Lung microvascular endothelial cell (primary cell): ENCODE measurements at regions not wholly inside any gene's neighbourhood (a gene's known extent, or its start where the extent isn't known, plus 50 kb on each side); places are given as distances from the start of the nearest gene placed in this dataset.
"Not testable (repeated sequence)": the region's sequence is repeated elsewhere in the genome, so short reads cannot be mapped to it uniquely, and the experiment has no call there.

Experiments used
- DNase-seq, 2 donors: peaks; one replicate each; pipeline versions ENCODE4 v3.0.0 to v3.0.0-alpha.2; 2010; ENCODE audit warnings: low read depth in 2 of 2

DNA sequence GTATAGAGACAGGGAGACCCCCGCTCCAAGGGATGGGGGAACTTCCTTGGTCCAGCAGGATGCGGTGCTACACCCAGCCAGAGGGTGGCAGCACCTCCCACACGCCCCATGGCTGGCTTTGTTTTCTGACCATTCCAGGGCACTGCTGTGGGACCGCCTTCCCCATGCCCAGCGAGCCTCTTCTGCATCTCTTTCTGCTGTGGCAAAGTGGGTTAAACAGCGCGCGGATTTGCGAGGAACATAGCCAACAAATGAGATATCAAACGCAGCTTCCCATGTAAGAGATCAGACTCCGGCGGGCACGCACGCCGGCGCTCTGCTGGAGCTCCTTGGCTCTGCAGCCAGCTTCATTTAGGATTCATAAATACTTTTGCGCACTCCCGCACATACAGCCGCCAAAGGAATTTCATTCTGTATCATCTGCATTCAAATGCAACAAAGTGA lies 485.8 kb upstream of the CADM1 start:
- DNase-seq = no peak

DNA sequence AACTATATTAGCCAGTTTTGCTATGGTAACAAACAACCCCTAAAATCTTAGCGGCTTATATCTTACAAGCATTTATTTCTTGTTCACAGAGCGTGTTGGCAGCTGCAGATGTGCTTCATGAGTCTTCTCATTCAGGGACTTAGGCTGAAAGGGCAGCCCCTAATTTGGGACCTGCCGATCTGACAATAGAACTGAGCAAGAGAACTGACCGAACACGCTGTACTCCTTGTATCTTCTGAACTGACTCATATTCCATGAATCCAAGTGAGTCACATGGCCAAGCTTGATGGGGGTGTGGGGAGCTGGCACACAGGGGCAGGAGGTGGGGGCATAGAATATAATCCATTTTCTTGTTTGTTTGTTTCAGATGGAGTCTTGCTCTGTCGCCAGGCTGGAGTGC lies 481.7 kb upstream of the CADM1 start:
- no peak for DNase-seq

DNA sequence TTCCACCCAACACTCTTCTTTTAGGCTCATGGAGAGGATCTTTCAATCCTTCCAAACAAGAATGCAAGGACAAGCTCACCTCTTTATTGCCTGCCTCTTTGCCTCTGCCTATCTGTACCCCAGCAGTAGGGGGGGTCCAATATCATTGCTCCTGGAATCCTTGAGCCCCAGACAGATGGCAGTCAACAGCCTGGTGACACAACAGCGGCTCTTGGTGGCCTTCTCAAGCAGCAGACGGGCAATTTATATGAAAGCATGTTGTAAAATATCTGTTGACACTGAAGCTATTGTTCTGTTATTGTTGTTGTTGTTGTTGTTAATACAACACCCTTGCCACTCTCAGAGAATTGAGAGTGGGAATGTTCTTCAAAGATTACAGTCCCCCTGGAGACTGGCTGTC lies 480.0 kb upstream of the CADM1 start:
- no peak for DNase-seq

- no peak for DNase-seq
Measured at GRCh38 chr11:115982666-115983065, 478.5 kb upstream of the CADM1 start.

DNA sequence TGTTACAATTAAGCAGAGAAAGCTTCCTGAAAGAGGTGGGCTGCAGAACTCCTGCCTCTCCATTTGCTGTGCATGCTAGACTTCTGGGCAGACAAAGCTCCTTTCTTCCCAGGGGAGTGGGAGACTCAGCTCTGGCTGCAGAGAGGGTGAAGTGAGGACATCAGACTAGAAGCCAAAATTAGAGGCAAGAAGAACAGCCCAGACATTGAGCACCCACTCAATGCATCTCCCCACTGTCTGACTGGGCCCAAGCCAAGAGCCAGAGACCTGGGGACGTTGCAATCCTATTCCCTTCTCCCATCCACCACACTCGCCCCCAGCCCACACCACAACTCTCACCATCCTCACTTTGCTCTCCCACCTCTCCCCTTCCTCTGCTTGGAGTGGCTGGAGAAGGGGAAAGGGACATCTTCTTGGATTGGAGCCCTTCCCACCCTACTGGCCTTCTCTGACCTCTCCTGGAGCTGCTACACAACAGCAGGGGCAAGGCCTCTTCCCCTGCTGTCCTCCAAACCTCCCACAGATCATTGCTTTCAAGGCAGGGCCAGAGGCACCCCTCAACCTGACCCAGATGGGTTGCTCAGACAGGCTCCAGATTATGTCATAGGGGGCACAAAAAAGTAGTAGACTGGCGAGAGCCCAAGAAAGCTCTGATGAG lies 477.7 kb upstream of the CADM1 start:
- DNase-seq = no peak

DNA sequence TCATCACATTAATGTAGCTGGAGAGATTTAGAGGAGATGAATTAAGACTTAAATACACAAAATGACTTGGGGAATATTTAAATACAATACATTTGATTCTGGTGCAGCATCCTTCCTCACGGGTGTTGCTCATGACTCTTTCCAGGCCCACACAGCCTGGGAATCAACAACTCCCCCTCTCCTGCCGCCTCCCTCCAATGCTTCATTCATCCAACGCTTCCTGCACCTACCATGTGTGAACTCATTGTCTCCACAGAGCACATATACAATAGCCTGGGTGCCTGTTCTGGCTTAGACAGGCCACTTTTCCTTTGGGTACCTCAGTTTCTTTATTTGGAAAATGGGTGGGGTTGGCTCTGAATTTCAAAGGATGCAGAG lies 476.9 kb upstream of the CADM1 start:
- no peak for DNase-seq

- DNase-seq = no peak
Measured at GRCh38 chr11:115980337-115981103, 476.3 kb upstream of the CADM1 start.

DNA sequence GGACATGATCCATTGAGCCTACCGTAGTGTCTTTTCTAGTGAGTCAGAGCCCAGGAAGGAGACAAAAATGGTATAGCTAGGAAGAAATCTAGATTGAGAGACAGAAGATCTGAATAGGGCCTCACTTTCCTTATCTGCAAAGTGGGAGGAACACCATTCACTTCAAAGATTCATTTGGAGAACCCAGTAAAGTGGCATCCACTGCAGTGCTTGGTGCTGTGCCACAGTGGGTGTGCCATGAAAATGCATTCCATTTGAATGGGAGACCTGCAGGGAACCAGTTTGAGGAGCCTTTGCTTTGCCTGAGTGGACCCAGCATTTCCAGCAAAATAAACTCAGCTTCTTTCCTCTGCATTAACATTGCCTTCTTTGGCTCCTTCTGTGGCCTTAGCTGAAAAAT lies 470.5 kb upstream of the CADM1 start:
- DNase-seq = no peak

DNA sequence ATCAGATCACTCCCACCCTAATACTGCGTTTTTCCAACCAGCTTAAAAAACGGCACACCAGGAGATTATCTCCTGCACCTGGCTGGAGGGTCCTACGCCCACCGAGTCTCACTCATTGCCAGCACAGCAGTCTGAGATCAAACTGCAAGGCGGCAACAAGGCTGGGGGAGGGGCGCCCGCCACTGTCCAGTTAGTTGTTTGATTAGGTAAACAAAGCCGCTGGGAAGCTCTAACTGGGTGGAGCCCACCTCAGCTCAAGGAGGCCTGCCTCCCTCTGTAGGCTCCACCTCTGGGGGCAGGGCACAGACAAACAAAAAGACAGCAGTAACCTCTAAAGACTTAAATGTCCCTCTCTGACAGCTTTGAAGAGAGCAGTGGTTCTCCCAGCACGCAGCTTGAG lies 463.0 kb upstream of the CADM1 start:
- not testable (repeated sequence) for DNase-seq

GRCh38 chr11:115965767-115966504 lies 461.7 kb upstream of the CADM1 start:
- no peak for DNase-seq

DNA sequence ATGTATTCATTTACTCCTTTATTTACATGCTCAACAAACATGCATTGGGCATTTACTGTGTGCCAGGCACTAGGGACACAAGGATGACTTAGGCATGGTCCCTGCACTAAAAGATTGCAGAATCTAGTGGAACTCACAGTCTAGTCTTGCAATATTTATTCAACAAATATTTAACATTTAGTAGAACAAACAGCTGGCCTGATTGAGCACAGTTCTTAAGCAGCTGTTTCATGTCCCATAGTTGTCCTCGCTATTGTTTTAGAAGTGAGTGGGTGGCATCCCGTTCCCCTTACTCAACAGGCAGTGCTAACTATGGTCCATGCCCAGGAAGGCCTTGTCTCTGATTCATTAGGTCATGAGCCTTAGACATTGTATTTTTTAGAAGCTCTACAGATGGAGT lies 459.9 kb upstream of the CADM1 start:
- DNase-seq = no peak

GRCh38 chr11:115963156-115963555 lies 458.9 kb upstream of the CADM1 start:
- no peak for DNase-seq

- DNase-seq = no peak
Measured at GRCh38 chr11:115961159-115962003, 457.2 kb upstream of the CADM1 start.

GRCh38 chr11:115959081-115959486 lies 454.9 kb upstream of the CADM1 start:
- DNase-seq = no peak

- DNase-seq = no peak
Measured at GRCh38 chr11:115958089-115959000, 454.1 kb upstream of the CADM1 start.

DNA sequence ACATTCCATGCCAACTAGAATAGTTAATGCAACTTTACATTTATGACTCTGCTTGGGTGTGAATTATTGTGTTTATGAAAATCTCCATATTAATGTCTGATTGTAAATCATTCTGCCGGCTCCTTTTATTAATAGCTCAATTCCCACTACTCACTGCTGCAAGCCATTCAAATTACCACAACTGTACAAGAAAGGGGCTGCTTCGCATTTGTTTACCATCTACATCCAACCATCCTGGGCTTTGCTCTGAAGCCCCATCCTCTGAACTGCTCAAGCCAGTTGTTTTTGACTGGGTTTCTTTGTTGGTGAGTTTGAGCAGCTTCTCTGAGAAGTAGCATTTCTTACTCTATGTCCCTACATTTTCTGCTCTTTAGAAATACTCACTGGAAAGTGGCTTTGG lies 451.6 kb upstream of the CADM1 start:
- no peak for DNase-seq

DNA sequence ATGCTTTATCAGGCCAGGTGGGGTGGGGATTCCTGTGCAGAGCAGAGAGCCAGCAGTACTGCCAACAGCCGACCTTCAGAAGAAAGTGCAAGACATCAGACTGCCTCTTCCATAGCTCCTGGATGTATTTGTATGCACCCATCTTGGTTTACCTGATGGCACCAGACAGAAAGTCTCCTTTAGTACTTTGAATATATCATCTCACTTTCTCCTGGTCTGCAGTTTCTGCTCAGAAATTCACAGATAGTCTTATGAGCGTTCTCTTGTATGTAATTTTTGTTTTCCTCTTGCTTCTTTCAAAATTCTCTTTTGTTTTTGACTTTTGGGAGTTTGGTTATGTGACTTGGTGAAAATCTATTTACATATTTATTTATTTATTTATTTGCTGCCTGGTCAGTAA lies 446.4 kb upstream of the CADM1 start:
- no peak for DNase-seq

- DNase-seq = no peak
Measured at GRCh38 chr11:115944596-115944995, 440.4 kb upstream of the CADM1 start.

DNA sequence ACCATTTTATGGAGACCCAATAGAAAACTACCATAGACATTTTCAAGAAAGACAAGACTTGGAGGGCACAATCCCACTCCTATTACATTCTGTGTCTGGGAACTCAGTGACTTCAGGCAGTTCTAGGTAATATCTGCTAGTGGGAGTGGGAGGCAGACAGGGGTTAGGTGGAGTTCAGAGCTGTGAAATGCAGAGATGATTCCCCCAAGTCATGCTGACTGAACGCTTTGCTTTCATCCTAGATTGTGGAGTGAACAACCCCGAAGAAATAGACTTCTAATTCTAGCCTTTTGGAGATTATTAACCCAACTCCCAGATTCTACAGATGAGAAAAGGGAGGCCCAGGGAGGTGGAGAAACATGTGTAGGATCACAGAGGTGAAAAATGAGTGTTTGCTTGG lies 437.8 kb upstream of the CADM1 start:
- DNase-seq = no peak

DNA sequence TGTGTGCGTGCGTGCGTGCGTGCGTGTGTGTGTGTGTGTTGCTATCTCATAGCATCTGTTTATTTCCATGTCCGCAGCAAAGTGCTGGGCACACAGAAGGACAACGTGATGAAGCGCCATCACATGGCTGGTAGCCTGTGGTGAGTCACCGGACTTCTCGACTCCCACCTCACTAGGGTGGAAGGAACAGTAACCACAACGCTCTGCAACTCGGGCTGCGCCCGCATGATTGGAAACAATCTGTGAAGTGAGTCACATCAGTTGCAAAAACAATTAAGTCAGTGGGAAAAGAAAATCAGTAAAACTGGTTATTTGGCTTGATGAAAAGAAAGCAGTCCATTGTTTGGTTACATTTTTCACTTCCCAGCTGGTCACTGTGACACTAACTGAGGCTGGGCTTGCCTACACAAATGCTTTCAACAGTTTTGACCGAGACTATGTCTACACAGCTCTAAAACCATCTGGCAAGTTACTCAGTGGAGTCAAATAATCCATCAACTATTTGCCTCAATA lies 437.3 kb upstream of the CADM1 start:
- DNase-seq = no peak
